GM23338 (cell line): ENCODE measurements at regions not wholly inside any gene's neighbourhood (a gene's known extent, or its start where the extent isn't known, plus 50 kb on each side); places are given as distances from the start of the nearest gene placed in this dataset.

Source experiments
- ATAC-seq: fragments of 200-7000 bp; cut with Tn5 transposase; 3 replicates; pipeline ENCODE4 v1.9.1; 2020
- DNase-seq: peaks from one replicate; pipeline ENCODE4 v3.0.0-alpha.2; 2015; ENCODE audit warnings: low spot score
- H2AFZ ChIP-seq: fragments of 200-600 bp; sonication (generic); 2 replicates; pipeline ENCODE4 v1.8.0; 2016; ENCODE audit warnings: antibody characterized with exemption, mild to moderate bottlenecking, moderate library complexity
- H3F3A ChIP-seq: fragments of 200-600 bp; sonication (generic); replicated peaks from 2 replicates; pipeline ENCODE4 v1.8.0; 2017; ENCODE audit warnings: antibody characterized with exemption, mixed run types, low read depth
- H3K27ac ChIP-seq: fragments of 200-600 bp; sonication (generic); 2 replicates; pipeline ENCODE4 v1.6.1; 2016; ENCODE audit warnings: low read depth
- H3K27me3 ChIP-seq: fragments of 200-600 bp; sonication (generic); 2 replicates; pipeline ENCODE4 v1.8.0; 2016; ENCODE audit warnings: mild to moderate bottlenecking, mixed run types, moderate library complexity; ENCODE audit not compliant: insufficient read depth
- H3K36me3 ChIP-seq: fragments of 200-600 bp; sonication (generic); 2 replicates; pipeline ENCODE4 v1.8.0; 2016; ENCODE audit warnings: mild to moderate bottlenecking; ENCODE audit not compliant: insufficient read depth
- H3K4me1 ChIP-seq: fragments of 200-600 bp; sonication (generic); 2 replicates; pipeline ENCODE4 v1.8.0; 2016; ENCODE audit warnings: mild to moderate bottlenecking, moderate library complexity; ENCODE audit not compliant: insufficient read depth
- H3K4me2 ChIP-seq: fragments of 200-600 bp; sonication (generic); 2 replicates; pipeline ENCODE4 v1.7.1; 2017; ENCODE audit warnings: mixed run types
- H3K4me3 ChIP-seq: fragments of 200-600 bp; sonication (generic); 2 replicates; pipeline ENCODE4 v1.6.1; 2016; ENCODE audit warnings: mixed run types
- H3K79me2 ChIP-seq: fragments of 200-600 bp; sonication (generic); replicated peaks from 2 replicates; pipeline ENCODE4 v1.8.0; 2017; ENCODE audit warnings: mild to moderate bottlenecking; ENCODE audit not compliant: insufficient read depth
- H3K9me2 ChIP-seq: fragments of 200-600 bp; sonication (generic); 2 replicates; pipeline ENCODE4 v1.8.0; 2017; ENCODE audit not compliant: insufficient read depth
- H4K20me1 ChIP-seq: fragments of 200-600 bp; sonication (generic); replicated peaks from 2 replicates; pipeline ENCODE4 v1.8.0; 2017; ENCODE audit warnings: mild to moderate bottlenecking; ENCODE audit not compliant: insufficient read depth
- H3K27ac Mint-ChIP-seq: 2 replicates; pipeline ENCODE4 v1.8.0; 2020; ENCODE audit warnings: inconsistent platforms, mild to moderate bottlenecking, moderate library complexity, mixed read lengths
- H3K27me3 Mint-ChIP-seq: 3 replicates; pipeline ENCODE4 v1.8.0; 2022; ENCODE audit warnings: low read depth, mild to moderate bottlenecking, moderate library complexity, mixed read lengths, inconsistent platforms; ENCODE audit not compliant: insufficient read depth, poor library complexity
- H3K36me3 Mint-ChIP-seq: 3 replicates; pipeline ENCODE4 v1.8.0; 2021; ENCODE audit warnings: low read depth, mild to moderate bottlenecking, inconsistent platforms, moderate library complexity, mixed read lengths
- H3K4me1 Mint-ChIP-seq: 3 replicates; pipeline ENCODE4 v1.8.0; 2020; ENCODE audit warnings: mild to moderate bottlenecking, inconsistent platforms, mixed read lengths
- H3K4me3 Mint-ChIP-seq: 3 replicates; pipeline ENCODE4 v1.8.0; 2021; ENCODE audit warnings: moderate library complexity, mild to moderate bottlenecking, inconsistent platforms, mixed read lengths
- H3K9me3 Mint-ChIP-seq: 3 replicates; pipeline ENCODE4 v1.8.0; 2020; ENCODE audit warnings: moderate library complexity, mild to moderate bottlenecking, inconsistent platforms, mixed read lengths
- CREB1 ChIP-seq: fragments of 250-450 bp; sonication (Bioruptor Pico); IDR thresholded peaks from 2 replicates; pipeline ENCODE4 v1.5.0; 2020; ENCODE audit warnings: low read depth, mild to moderate bottlenecking, moderate library complexity
- EZH2 ChIP-seq: fragments of 200-600 bp; sonication (generic); IDR thresholded peaks from one replicate; pipeline ENCODE4 v1.8.0; 2017; ENCODE audit warnings: antibody characterized with exemption, mild to moderate bottlenecking, low read depth; ENCODE audit not compliant: unreplicated experiment
- EZH2phosphoT487 ChIP-seq: fragments of 200-600 bp; sonication (generic); IDR thresholded peaks from one replicate; pipeline ENCODE4 v1.8.1; 2018; ENCODE audit warnings: antibody characterized with exemption; ENCODE audit not compliant: unreplicated experiment
- JUNB ChIP-seq: IDR thresholded peaks from one replicate; pipeline ENCODE4 v1.6.1; 2016; ENCODE audit warnings: antibody characterized with exemption; ENCODE audit not compliant: unreplicated experiment
- NANOG ChIP-seq: IDR thresholded peaks from 2 replicates; pipeline ENCODE4 v1.6.1; 2016; ENCODE audit warnings: antibody characterized with exemption, borderline replicate concordance
- POLR2AphosphoS5 ChIP-seq: IDR thresholded peaks from 2 replicates; pipeline ENCODE4 v1.6.1; 2016; ENCODE audit warnings: antibody characterized with exemption, low read depth
- STAT1 ChIP-seq: IDR thresholded peaks from one replicate; pipeline ENCODE4 v1.6.1; 2016; ENCODE audit warnings: antibody characterized with exemption; ENCODE audit not compliant: unreplicated experiment
- ZNF114 ChIP-seq: fragments of 250-450 bp; sonication (Bioruptor Pico); IDR thresholded peaks from 2 replicates; pipeline ENCODE4 v1.5.0; 2020; ENCODE audit warnings: mild to moderate bottlenecking, moderate library complexity
- ZNF331 ChIP-seq: fragments of 250-450 bp; sonication (Bioruptor Pico); IDR thresholded peaks from 2 replicates; pipeline ENCODE4 v1.5.0; 2020; ENCODE audit warnings: low read depth, mild to moderate bottlenecking, moderate library complexity
- ZNF462 ChIP-seq: fragments of 250-450 bp; sonication (Bioruptor Pico); IDR thresholded peaks from 2 replicates; pipeline ENCODE4 v1.5.0; 2020; ENCODE audit warnings: mild to moderate bottlenecking, moderate library complexity
- TF ChIP-seq, protein P1 (sequence below): IDR thresholded peaks from one replicate; pipeline ENCODE4 v1.6.1; 2018; ENCODE audit warnings: antibody characterized with exemption; ENCODE audit not compliant: unreplicated experiment
- TF ChIP-seq, protein P2 (sequence below), 2 experiments: fragments of 200-600 bp in 1 of 2; sonication (generic) in 1 of 2; conservative IDR thresholded peaks; 2 replicates each; pipeline versions ENCODE4 v1.5.1 to v1.6.1; 2016 to 2017; ENCODE audit warnings: antibody characterized with exemption in 2 of 2, low read depth in 2 of 2, mild to moderate bottlenecking in 2 of 2, moderate library complexity in 1 of 2

- no peak for TF ChIP-seq NANOG
- TF ChIP-seq, protein P1, sequence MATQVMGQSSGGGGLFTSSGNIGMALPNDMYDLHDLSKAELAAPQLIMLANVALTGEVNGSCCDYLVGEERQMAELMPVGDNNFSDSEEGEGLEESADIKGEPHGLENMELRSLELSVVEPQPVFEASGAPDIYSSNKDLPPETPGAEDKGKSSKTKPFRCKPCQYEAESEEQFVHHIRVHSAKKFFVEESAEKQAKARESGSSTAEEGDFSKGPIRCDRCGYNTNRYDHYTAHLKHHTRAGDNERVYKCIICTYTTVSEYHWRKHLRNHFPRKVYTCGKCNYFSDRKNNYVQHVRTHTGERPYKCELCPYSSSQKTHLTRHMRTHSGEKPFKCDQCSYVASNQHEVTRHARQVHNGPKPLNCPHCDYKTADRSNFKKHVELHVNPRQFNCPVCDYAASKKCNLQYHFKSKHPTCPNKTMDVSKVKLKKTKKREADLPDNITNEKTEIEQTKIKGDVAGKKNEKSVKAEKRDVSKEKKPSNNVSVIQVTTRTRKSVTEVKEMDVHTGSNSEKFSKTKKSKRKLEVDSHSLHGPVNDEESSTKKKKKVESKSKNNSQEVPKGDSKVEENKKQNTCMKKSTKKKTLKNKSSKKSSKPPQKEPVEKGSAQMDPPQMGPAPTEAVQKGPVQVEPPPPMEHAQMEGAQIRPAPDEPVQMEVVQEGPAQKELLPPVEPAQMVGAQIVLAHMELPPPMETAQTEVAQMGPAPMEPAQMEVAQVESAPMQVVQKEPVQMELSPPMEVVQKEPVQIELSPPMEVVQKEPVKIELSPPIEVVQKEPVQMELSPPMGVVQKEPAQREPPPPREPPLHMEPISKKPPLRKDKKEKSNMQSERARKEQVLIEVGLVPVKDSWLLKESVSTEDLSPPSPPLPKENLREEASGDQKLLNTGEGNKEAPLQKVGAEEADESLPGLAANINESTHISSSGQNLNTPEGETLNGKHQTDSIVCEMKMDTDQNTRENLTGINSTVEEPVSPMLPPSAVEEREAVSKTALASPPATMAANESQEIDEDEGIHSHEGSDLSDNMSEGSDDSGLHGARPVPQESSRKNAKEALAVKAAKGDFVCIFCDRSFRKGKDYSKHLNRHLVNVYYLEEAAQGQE, result no peak
- no peak for TF ChIP-seq POLR2AphosphoS5
- no peak for TF ChIP-seq JUNB
- TF ChIP-seq CREB1 (CRISPR knock-in tag), result no peak
- no peak for TF ChIP-seq ZNF114 (CRISPR knock-in tag)
- TF ChIP-seq ZNF331 (CRISPR knock-in tag), result no peak
- TF ChIP-seq STAT1, result no peak
- no peaks in the 10 kb centered on the region for H3K36me3 ChIP-seq
- H3K27ac Mint-ChIP-seq, result no peak overlapping the region
Observed at GRCh38 chr2:116117845-116118244, 1675.4 kb downstream of the DPP10 start.

DNA sequence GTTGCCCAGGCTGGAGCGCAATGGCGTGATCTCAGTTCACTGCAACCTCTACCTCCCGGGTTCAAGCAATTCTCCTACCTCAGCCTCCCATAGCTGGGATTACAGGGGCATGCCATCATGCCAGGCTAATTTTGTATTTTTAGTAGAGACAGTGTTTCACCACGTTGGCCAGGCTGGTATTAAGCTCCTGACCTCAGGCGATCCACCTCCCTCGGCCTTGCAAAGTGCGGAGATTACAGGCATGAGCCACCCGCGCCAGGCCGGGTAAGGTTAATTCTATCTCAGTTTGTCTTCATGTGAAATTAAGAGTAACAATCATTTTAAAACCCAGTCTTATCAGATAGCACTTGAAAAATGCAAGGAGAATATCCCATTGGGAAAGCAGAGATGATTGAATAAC, 1681.7 kb upstream of the DDX18 start:
- Mint-ChIP-seq H3K36me3 (no peaks in the 10 kb centered on the region), H3K4me3 (no peak overlapping the region), H3K27ac (no peak overlapping the region), H3K4me1 (no peaks in the 10 kb centered on the region), H3K27me3 (peaks cover 7% of the 10 kb centered on the region), H3K9me3 (no peaks in the 10 kb centered on the region)
- Histone ChIP-seq H4K20me1 (no peaks in the 10 kb centered on the region), H3K4me1 (no peaks in the 10 kb centered on the region), H3K27me3 (peaks cover 30% of the 10 kb centered on the region), H3K4me3 (no peak overlapping the region), H3K79me2 (no peaks in the 10 kb centered on the region), H2AFZ (no peak overlapping the region), H3K9me2 (no peaks in the 10 kb centered on the region), H3K36me3 (no peaks in the 10 kb centered on the region), H3K27ac (no peak overlapping the region), H3K4me2 (no peak overlapping the region), H3F3A (no peaks in the 10 kb centered on the region)
- DNase-seq (no peak), ATAC-seq (no peak)
- TF ChIP-seq CREB1 (CRISPR knock-in tag) (no peak), NANOG (no peak), EZH2 (no peak), ZNF462 (CRISPR knock-in tag) (no peak), ZNF114 (CRISPR knock-in tag) (no peak), EZH2phosphoT487 (no peak)
- TF ChIP-seq, protein P2, sequence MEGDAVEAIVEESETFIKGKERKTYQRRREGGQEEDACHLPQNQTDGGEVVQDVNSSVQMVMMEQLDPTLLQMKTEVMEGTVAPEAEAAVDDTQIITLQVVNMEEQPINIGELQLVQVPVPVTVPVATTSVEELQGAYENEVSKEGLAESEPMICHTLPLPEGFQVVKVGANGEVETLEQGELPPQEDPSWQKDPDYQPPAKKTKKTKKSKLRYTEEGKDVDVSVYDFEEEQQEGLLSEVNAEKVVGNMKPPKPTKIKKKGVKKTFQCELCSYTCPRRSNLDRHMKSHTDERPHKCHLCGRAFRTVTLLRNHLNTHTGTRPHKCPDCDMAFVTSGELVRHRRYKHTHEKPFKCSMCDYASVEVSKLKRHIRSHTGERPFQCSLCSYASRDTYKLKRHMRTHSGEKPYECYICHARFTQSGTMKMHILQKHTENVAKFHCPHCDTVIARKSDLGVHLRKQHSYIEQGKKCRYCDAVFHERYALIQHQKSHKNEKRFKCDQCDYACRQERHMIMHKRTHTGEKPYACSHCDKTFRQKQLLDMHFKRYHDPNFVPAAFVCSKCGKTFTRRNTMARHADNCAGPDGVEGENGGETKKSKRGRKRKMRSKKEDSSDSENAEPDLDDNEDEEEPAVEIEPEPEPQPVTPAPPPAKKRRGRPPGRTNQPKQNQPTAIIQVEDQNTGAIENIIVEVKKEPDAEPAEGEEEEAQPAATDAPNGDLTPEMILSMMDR (conservative IDR thresholded peaks at IDR 0.05; ENCODE audit: low read depth in 2 of 2), result no peak

More at GRCh38 chr2:116117845-116118244, 1675.4 kb downstream of the DPP10 start:
- no peak overlapping the region for H3K4me3 ChIP-seq
- H3F3A ChIP-seq, result no peaks in the 10 kb centered on the region
- no peak overlapping the region for H3K4me3 Mint-ChIP-seq
- no peak overlapping the region for H2AFZ ChIP-seq
- H3K79me2 ChIP-seq, result no peaks in the 10 kb centered on the region
- no peaks in the 10 kb centered on the region for H3K4me1 ChIP-seq
- no peaks in the 10 kb centered on the region for H3K9me2 ChIP-seq
- no peak for DNase-seq
- no peaks in the 10 kb centered on the region for H3K4me1 Mint-ChIP-seq
- no peaks in the 10 kb centered on the region for H3K27me3 Mint-ChIP-seq
- H3K27me3 ChIP-seq, result no peaks in the 10 kb centered on the region
- H3K27ac ChIP-seq, result no peak overlapping the region
- H3K4me2 ChIP-seq, result no peak overlapping the region
- no peak for ATAC-seq
- peaks cover 9% of the 10 kb centered on the region; the same call in 2 of the 3 replicates for H3K9me3 Mint-ChIP-seq
- H3K36me3 Mint-ChIP-seq, result no peaks in the 10 kb centered on the region
- no peaks in the 10 kb centered on the region for H4K20me1 ChIP-seq
